PC-3 (cell line): ENCODE measurements at regions not wholly inside any gene's neighbourhood (a gene's known extent, or its start where the extent isn't known, plus 50 kb on each side); places are given as distances from the start of the nearest gene placed in this dataset.

ENCODE experiments used
- EZH2 ChIP-seq: fragments of 300-600 bp; sonication (generic); IDR thresholded peaks from one replicate; pipeline ENCODE4 v1.6.1; 2017; ENCODE audit warnings: antibody characterized with exemption, mild to moderate bottlenecking, low read length; ENCODE audit not compliant: unreplicated experiment
- TF ChIP-seq, protein P1 (sequence below): fragments of 300-600 bp; sonication (generic); conservative IDR thresholded peaks from 2 replicates; pipeline ENCODE4 v1.5.1; 2017; ENCODE audit warnings: antibody characterized with exemption, low read depth, mild to moderate bottlenecking, low read length

DNA sequence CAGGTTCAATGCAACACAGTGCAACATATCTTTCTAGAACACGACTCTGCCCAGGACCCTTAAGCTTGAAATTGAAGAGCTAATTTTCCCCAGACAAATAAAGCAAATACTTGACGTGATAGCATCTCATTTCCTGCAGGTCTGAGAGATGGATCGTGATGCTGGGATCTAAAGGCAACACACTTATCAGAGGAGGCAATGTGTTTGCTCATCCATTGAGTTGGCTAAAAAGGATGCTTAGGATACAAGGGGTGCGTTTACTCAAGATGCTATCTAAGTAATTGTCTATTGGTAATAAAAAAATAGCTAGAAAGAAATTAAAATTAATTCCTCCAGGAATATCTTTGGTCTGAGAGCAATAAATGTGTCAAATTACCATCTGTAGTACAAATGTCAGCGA lies 129.0 kb downstream of the SOCS6 start:
- no peak for TF ChIP-seq EZH2
- TF ChIP-seq, protein P1, sequence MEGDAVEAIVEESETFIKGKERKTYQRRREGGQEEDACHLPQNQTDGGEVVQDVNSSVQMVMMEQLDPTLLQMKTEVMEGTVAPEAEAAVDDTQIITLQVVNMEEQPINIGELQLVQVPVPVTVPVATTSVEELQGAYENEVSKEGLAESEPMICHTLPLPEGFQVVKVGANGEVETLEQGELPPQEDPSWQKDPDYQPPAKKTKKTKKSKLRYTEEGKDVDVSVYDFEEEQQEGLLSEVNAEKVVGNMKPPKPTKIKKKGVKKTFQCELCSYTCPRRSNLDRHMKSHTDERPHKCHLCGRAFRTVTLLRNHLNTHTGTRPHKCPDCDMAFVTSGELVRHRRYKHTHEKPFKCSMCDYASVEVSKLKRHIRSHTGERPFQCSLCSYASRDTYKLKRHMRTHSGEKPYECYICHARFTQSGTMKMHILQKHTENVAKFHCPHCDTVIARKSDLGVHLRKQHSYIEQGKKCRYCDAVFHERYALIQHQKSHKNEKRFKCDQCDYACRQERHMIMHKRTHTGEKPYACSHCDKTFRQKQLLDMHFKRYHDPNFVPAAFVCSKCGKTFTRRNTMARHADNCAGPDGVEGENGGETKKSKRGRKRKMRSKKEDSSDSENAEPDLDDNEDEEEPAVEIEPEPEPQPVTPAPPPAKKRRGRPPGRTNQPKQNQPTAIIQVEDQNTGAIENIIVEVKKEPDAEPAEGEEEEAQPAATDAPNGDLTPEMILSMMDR, result no peak
